Bronchial epithelial cell (primary cell): ENCODE measurements at regions not wholly inside any gene's neighbourhood (a gene's known extent, or its start where the extent isn't known, plus 50 kb on each side); places are given as distances from the start of the nearest gene placed in this dataset.

Experiments
- DNase-seq: peaks from one replicate; pipeline ENCODE4 v3.0.0-alpha.2; 2010; ENCODE audit warnings: low read depth
- FAIRE-seq: peaks from 2 replicates; lab custom pipeline; 2011; peaks lifted over from hg19 to GRCh38; lab: Jason Lieb, UNC
- H3K27me3 ChIP-seq: 2 replicates; pipeline ENCODE4 v1.5.1; 2011; ENCODE audit warnings: low read length; ENCODE audit not compliant: control insufficient read depth, insufficient read depth
- H3K36me3 ChIP-seq: 2 replicates; pipeline ENCODE4 v1.5.1; 2011; ENCODE audit warnings: low read length; ENCODE audit not compliant: control insufficient read depth, insufficient read depth
- H3K4me3 ChIP-seq: 2 replicates; pipeline ENCODE4 v1.5.1; 2011; ENCODE audit warnings: mild to moderate bottlenecking, low read depth, low read length, control low read depth
- CTCF ChIP-seq: IDR thresholded peaks from 2 replicates; pipeline ENCODE4 v1.5.1; 2011; ENCODE audit warnings: mild to moderate bottlenecking, moderate library complexity, low read length, control low read depth, inconsistent platforms; ENCODE audit not compliant: insufficient read depth, severe bottlenecking

DNA sequence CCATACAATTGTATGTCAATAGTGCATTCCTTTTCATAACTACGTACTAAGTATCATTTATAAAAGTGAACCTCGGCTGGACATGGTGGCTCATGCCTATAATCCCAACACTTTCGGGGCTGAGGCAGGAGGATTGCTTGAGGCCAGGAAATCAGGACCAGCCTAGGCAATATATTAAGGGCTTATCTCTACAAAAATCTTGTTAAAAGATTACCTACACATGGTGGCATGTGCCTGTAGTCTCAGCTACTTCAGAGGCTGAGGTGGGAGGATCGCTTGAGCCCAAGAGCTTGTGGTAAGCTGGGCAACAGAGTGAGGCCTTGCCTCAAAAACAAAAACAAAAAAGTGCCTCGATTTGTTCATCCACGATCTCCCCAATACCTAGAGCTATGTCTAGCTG, 449.7 kb upstream of the SULF2 start:
- no peak for FAIRE-seq
- H3K27me3 ChIP-seq, result no peaks in the 10 kb centered on the region
- TF ChIP-seq CTCF, result no peak
- no peak for DNase-seq
- H3K36me3 ChIP-seq, result no peaks in the 10 kb centered on the region
- no peak overlapping the region for H3K4me3 ChIP-seq

DNA sequence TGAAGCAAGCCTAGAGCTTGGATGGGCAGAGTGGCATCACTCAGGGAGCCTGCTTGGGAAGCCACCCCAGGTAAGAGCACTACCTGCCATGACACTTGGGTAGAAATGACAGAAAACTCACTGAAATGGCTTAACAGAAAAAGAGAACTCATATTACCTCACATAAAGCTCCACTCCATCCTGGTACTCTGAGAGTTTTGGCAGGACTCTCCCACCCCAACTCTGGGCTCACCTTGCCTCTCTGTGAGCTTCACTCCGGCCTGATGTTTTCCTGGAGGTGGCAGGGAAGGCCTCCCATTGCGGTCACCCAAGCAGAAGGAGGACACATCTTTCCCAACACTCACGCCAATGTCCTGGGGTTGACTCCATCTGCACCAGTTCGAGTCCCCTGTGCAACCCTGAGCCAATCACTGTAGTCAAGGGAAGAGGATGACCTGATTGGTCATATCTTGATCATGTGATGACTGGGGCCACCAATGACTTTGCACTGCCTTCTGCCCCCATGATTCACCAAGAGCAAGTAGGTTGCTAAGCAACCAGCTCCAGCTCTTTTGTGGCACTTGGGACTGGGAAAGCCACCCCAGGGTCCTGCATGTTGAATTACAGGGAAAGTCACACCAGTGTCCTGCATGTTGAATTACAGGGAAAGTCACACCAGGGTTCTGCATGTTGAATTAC, 446.1 kb upstream of the SULF2 start:
- no peak overlapping the region for H3K4me3 ChIP-seq
- DNase-seq (no peak), FAIRE-seq (no peak)
- H3K36me3 ChIP-seq, result no peaks in the 10 kb centered on the region
- H3K27me3 ChIP-seq, result no peaks in the 10 kb centered on the region
- TF ChIP-seq CTCF, result no peak

DNA sequence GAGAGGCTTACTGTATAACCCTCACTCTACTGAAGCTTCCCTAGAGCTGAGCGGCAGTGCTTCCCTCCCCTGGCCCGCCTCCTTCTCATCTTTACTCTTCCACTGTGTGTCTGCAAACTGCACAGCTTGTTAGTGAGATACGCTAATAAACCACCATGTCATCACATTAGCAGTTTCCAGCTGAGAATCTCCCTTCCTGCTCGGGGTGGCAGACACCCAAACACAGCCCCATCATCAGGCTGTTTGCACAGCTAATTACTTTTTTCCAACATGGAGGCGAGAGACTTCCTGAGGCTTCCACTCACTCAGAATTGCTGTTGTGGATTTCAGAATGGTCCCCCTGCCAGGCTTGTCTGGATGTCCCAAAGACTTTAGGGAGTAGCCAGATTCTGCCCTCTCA, 444.9 kb upstream of the SULF2 start:
- Histone ChIP-seq H3K36me3 (no peaks in the 10 kb centered on the region), H3K27me3 (no peaks in the 10 kb centered on the region), H3K4me3 (no peak overlapping the region)
- TF ChIP-seq CTCF, result no peak
- DNase-seq (no peak), FAIRE-seq (no peak)

GRCh38 chr20:48227381-48227780, 442.1 kb upstream of the SULF2 start:
- H3K36me3 ChIP-seq, result no peaks in the 10 kb centered on the region
- no peak for TF ChIP-seq CTCF
- H3K27me3 ChIP-seq, result no peaks in the 10 kb centered on the region
- H3K4me3 ChIP-seq, result no peak overlapping the region
- DNase-seq (no peak), FAIRE-seq (no peak)

- TF ChIP-seq CTCF, result no peak
- Histone ChIP-seq H3K4me3 (no peak overlapping the region), H3K36me3 (no peaks in the 10 kb centered on the region), H3K27me3 (no peaks in the 10 kb centered on the region)
- DNase-seq (no peak), FAIRE-seq (no peak)
Observed at GRCh38 chr20:48226642-48227041, 441.4 kb upstream of the SULF2 start.

- Histone ChIP-seq H3K27me3 (no peaks in the 10 kb centered on the region), H3K4me3 (no peak overlapping the region), H3K36me3 (no peaks in the 10 kb centered on the region)
- no peak for FAIRE-seq
- no peak for TF ChIP-seq CTCF
- DNase-seq, result no peak
Observed at GRCh38 chr20:48224533-48225050, 439.3 kb upstream of the SULF2 start.
